COLO668 (cell line): ENCODE measurements at regions not wholly inside any gene's neighbourhood (a gene's known extent, or its start where the extent isn't known, plus 50 kb on each side); places are given as distances from the start of the nearest gene placed in this dataset.

Experiments used
- DNase-seq: peaks from one replicate; lab custom pipeline; 2025; ENCODE audit not compliant: unreplicated experiment; lab: John Stamatoyannopoulos, UW

DNA sequence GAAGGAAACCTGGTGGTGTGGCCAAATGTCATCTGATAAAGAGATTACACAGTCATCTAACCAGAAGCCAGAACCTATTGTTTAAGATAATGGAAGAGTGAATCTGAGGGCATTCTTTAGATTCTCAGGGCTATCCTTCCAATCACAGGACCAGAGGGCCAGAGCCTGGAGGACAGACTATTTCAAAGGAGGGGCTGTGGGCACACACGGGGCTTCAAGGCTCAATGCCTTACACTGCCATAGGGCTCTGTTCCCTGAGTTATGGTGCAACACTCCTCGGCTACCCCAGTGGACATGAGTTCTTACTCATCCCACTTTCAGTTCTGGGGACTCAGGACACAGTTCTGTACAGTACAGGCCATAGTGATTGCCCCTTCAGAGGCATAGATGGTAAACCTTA, 343.9 kb upstream of the ALCAM start:
- no peak for DNase-seq

DNA sequence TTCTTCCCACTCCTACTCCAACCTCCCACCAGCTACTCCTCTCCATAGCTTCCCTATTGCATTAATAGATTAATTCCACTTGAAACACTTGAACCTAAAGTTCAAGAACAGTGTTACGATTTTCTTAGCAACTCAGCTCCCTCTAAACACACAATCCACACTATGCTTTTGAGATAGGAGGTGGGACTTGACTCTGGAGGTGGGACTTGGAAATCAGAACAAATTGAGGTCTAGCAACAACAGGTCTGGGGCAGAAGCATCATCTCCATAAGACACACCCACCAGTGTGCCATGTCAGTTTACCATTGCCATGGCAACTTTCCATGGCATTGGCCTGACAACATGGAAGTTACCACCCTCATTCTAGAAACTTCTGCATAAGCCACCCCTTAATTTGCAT, 336.5 kb upstream of the ALCAM start:
- DNase-seq, result no peak

DNA sequence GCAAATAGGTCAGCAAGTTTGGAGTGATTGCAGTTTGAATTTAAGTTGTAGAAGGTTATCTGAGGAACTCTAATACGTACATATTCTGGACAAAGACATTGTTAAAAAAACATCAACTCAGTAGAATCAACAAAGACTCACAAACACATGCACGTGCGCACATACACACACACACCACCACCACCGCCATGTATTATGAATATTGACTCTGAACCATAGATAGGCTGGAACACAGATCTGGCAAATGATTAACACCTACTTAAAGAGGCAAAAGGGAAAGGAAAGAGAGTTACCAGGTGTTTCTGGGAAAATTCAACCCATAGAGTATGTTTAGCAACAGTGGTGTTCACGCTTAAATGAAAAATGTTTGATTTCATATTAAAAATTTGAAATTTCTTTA, 334.2 kb upstream of the ALCAM start:
- no peak for DNase-seq

DNA sequence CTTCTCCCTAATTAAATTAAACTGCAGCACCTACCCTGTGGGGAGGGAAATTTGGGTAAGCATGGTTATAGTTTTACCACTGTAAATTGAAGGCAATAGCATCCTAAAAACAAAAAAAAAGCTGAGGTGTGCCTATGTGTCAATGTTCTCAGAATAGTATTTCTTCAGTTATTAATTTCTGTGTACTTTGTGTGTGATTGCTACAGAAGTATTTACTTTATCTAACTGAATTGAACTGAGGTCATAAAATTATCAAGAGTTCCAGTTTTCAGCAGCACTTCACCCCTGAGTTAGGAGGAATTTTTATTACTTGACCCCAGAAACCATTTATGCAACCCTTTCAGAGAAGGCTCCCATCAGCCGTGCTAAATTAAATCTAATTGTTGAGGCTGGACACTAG, 333.6 kb upstream of the ALCAM start:
- no peak for DNase-seq

DNA sequence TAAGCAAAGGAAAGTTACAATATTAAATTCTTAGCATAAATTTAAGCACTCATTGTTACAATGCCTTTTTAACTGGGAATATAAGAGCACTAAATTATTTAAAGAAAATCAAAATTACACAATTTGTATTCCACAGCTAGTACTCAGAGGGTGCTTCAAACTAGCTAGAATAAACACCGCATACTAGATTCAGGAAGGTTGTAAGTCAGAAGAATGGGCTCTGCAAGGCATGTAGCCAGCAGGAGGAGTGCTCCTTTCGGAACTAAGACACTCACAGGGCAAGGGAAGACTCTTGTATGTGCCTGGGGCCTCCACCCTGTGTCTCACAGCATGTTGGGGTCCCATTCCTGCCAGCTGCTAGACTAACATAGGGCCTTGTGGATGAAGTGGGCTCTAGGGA, 327.7 kb upstream of the ALCAM start:
- DNase-seq, result no peak

DNA sequence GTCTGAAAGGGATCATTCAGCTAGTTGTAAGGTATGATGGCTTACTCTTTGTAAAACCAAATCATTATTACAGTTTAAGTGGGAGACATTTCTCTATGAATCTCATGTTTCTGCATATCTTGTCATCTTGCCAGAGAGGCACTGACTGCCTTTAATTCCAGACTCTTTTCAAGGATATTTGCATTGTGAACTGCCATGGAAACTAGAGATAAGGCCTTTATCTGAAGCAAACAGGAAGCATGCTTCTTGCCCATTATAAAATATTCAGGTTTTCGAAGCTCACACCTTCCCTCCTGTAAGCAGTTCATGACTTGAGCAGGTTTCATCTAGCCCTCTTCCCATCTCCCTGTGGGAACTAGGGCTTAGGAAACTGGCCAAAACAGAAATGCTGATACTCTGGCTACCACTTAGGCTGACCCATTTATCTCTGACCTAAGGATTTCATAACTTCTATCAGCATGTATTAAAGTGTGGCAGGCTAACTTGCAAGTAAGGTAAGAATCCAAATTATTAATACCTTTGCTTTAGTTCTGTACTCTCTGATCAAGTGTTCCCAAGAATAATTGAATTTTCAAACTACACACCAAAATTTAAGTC, 326.6 kb upstream of the ALCAM start:
- no peak for DNase-seq

DNA sequence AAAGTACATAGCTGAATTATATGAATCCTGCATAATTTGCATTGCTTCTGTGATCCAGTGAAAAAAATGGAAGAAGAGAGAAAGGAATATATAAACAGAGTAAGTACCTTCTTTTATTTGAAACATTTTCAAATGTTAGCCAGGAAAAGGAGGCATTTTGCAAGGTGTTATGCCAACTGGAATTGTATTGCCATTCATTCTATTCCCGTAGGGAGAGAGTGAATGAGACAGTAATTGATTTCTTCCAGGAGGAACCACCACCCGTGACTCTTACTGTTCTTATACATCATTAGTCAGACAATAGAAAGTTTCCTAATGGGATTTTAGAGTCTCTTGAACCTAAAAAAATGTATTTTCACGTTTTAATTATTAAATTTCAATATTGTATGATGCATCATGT, 324.1 kb upstream of the ALCAM start:
- no peak for DNase-seq

DNA sequence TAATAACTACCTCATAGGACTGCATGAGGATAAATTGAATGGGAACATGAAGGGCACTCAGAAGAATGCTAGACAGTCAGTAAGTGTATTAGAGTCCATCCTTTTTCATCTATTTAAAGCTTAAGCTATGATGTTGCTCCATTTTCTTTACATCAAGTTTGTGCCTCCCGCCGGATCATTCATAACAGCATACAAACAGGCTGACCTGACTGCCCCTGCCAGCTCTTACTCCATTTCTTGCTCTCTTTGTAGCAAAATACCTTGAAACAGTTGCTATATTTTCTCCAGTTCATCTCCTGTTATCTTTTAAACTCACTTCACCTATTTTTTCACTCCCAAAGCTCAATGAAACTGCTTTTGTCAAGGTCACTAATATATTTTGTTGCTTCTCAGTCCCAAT, 315.6 kb upstream of the ALCAM start:
- DNase-seq, result no peak

DNA sequence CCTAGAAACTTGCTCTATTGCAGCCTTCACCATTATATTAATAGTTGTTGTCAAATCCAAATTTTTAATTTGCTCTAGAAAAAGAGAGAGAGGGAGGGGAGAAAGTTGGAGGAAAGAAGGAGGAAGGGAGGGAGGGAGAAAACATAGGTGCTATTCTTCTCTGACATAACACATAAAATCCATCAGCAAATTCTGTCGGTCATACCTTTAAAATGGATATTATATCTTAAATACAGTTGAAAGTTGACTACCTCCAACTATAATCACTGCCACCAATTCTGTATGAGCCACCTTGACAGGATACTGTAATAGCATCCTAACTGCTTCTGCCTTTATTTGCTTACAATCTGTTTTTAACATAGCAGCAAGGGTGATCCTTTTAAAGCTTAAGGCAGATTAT, 314.7 kb upstream of the ALCAM start:
- no peak for DNase-seq

DNA sequence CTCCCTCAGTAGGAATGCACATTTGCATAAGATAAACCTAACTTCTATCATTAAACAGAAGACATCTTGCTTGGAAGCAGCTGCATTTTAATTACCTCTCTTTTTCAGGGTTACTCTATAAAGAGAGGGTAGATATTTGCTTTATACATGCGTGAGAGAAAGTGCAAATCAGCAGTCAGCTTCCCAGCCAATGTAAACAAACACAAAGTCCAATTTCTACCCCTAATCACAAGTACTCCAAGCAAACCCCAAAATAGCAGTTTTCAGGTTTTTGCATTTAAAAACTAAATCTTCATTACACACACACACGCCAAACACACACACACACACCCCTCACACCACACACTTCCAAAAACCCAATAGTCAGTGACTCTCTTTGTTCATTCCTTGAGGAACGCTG, 303.9 kb upstream of the ALCAM start:
- no peak for DNase-seq

DNA sequence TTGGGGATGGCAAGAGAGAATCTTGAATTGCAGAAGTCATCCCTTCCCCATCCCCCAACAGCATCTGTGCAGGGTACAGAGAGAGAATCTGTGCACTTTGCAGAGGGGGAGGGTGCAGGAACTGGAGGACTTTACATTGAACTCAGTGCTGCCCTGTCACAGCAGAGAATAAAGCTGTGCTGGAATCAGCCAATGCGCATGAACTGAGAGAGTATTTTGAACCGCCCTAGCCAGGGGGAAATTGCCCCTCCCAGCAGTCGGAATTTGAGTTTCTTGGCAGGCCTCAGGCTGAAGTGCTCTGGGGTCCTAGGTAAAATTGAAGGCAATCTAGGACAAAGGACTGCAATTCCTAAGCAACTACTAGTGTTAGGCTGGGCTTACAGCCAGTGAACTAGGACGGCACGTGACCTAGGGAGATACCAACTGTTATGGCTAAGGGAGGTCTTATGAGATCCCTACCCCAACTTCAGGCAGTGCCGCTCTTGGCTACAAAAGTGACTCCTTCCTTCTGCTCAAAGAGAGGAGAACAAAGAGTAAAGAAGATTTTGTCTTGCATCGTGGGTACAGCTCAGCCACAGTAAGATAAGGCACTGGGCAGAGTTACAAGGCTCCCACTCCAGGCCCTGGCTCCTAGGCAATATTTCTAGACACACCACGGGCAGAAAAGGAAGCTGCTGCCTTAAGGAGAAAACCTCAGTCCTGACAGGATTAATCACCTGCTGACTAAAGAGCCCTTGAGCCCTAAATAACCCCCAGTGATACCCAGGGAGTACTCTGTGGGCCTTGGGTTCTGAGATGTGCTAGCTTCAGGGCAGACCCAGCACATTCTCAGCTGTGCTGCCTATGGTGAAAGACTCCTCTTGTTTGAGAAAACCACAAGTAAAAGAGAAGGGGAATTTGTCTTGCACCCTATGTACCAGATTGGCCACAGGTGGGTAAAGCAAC, 300.5 kb upstream of the ALCAM start:
- no peak for DNase-seq

DNA sequence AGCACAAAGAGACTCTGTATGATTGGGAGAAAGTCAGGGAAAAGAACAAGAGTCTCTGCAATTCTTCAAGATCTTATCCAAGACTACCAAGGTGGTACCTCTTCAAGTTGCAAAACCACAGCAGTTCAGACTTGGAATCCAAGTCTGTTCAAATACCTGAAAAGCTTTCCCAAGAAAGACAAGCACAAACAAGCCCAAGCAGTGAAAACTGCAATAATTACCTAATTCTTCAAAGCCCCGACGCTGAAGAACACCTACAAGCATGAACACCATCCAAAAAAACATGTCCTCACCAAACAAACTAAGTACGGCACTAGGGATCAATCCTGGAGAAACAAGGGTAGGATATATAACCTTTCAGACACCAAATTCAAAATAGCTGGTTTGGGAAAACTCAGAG, 299.3 kb upstream of the ALCAM start:
- DNase-seq, result no peak

DNA sequence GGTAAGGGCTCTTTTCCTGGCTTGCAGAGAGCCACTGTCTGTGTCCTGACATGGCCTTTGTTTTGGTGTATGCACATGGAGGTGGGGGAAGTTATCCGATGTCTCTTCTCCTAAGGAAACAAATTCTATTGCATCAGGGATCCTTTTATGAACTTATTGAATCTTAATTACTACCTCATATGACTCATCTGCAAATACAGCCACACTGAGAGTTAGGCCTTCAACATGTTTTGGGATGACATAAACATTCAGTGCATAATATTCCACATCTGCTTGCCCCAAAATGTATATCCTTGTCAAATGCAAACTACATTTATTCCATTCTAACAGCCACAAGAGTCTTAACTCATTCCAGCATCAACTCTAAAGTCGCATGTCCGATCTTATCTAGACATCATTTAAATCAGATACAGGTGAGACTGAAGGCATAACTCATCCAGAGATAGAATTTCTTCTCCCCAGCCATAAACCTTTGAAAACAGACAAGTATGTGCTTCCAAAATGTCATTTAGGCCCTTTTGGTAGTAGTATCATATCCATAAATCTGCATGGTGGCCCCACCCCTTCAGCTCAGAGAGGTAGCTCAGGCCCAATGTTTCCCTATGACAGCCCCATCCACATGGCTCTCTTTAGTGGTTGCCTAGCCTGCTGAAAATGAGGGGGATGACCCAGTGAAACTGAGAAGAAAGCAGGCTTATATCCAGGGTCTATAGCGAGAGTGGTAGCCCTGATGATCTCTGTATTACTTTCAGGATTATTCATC, 289.5 kb upstream of the ALCAM start:
- DNase-seq, result no peak

DNA sequence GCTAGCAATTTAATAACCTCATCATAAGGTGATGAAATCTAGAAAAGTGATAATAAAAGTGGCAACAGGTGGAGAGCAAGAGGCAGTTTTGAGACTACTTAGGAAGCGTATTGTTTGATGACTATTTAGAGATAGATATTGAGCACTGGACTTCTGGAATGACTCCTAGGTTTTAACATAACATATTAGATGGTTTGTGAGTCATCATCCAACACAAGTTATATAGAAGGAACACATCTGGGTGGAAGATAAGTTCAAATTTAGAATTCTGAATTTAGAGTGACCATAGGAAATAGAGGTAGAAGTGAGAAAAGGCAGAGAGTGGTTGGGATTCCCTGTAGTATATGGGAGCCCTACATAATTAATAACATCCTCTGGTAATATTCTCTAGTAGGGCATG, 282.8 kb upstream of the ALCAM start:
- no peak for DNase-seq

DNA sequence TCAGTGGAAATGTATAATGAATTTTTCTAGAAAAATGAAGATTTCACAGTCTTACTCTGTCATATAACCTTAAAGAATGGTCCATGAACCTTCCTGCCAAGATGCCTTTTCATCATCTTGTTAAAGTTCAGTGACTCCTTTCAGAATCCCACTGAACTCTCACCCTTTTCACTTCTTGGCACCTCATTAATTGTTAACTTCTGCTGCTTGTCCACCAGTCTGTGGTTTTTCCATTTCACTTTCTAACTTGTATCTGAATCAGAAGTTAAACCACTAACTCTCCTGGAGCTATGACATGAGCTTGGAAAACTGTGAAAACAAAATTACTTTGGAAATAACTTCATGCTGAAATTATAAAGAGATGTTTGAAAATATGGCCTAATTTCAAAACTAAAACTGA, 281.2 kb upstream of the ALCAM start:
- no peak for DNase-seq

DNA sequence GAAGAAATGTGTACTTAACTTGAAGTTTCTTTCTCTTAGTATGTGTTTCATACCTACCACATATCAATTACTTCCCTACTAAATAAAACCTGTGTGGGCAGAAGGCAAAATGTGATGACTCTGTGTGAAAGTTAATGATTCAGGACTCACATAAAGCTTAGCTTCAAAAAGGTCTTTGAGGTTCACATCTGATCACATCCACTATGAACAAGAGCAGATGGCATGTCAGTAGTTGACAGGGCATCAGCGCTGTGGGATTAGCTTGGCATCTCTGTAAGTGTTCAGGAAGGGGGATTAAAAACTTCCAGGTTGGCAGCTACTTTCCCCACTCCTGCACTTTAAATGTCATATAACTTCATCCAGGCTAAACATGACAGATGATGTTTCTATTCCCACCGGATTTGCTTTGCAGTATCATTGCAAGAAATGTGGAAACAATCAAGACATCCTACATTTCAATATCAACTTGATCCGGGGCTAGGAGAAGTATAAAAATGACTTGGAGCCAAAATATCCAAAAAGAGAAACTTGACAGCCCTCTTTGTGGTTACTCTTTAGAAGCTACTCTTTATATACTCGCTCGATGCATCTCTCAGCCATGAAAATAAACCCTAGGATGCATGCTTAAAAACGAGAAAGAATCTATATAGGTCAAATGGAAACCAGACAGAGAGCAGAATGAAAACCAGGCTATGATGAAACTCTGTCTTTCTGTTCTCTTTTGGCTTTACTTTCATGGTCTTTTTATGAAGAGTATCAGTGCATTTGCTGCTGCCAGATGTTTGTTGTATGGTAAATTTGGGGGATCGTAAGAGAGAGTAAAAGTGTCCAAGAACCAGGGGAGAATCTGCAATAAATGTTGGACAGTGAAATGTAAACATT, 273.1 kb upstream of the ALCAM start:
- no peak for DNase-seq

DNA sequence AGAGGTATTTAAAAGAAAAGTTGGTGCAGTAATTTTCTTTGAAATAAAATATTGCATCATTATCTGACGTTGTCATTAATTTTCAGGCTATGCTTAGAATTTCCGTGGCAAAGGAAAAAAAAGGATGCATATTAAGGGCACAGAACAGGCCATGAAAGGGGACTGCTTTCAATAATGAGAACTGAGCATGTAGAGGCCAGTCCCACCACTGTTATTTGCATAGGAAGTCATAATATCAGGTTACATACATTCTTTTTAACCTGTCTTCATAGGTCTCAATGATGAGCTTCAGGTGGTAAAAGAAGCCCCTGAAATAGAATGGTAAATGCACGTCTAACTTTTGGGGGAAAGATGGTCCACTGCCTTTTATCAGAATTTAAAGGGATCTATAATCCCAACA, 272.1 kb upstream of the ALCAM start:
- DNase-seq, result no peak

DNA sequence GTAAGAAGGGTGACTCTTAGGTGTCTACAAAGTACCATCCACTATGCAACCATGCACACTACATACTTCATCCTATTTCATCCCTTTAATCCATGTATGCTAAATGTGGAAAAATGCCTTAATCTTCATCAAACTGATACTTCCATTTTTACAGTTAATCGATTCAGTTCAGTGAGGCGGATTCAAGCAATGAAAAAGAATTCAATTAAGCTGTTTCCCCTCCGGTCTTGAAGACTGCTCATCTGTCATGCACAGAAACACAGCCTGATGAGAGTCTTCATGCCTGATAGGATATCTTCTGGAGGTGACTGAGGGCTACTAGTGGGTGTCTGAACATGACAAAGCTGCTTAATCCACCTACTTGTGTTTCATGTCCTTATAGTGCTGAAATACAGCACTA, 270.6 kb upstream of the ALCAM start:
- no peak for DNase-seq

DNA sequence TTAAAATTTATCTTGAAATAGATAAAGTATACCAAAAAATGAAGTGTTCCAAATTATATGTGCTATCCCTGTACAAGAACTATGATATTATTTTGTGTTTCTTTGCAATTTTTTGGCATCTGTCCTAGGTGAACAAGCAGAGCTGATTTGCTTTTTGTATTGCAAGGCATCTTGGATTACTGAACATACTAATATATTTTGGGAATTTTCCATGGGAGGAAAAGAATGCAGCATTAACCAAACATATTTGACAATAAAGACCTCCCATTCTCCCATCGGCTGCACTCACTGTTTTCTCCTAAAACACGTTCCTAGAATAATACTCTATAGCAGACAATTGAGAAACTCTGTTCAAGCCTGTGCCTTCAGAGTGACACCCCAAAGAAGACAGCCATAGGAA, 265.1 kb upstream of the ALCAM start:
- no peak for DNase-seq

DNA sequence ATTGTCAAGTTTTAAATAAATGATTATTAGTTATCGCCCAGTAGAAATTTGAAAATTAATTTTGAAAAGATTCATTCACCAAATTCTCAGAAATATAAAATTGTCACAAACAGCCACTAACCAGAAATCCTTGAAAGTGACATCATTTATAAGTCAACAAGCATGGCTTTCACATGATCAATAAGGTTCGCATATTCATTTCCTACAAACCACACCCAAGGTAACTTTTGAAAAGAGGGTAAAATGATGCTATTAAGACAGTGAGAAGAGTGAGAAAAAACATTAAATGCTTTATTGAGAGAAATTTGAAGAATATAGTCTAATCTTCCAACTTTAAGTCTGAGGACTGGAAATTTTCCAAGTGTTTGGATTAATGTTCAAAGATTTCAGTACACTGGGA, 263.6 kb upstream of the ALCAM start:
- no peak for DNase-seq

DNA sequence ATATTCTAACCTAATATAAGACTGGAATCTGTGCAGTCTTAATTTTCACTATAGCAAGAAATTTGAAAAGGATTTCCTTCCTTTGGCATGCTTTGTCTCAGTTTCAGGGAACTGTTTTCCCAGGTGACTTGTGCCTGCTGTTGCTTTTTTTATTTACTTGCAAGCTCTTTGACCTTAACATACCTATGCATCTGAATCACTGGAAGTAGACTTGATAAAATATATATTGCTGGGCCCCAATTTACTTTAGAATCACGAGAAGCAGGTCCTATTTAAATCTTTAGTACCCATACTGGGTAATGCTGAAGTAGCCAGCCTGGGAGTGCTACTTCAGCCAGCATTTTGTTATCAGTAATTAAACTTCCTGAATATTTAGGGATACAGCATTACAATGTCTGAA, 257.9 kb upstream of the ALCAM start:
- DNase-seq, result no peak
